ENCODE measurements at regions not wholly inside any gene's neighbourhood (a gene's known extent, or its start where the extent isn't known, plus 50 kb on each side); places are given as distances from the start of the nearest gene placed in this dataset.
"Not testable (repeated sequence)": the region's sequence is repeated elsewhere in the genome, so short reads cannot be mapped to it uniquely, and the experiment has no call there.

DNA sequence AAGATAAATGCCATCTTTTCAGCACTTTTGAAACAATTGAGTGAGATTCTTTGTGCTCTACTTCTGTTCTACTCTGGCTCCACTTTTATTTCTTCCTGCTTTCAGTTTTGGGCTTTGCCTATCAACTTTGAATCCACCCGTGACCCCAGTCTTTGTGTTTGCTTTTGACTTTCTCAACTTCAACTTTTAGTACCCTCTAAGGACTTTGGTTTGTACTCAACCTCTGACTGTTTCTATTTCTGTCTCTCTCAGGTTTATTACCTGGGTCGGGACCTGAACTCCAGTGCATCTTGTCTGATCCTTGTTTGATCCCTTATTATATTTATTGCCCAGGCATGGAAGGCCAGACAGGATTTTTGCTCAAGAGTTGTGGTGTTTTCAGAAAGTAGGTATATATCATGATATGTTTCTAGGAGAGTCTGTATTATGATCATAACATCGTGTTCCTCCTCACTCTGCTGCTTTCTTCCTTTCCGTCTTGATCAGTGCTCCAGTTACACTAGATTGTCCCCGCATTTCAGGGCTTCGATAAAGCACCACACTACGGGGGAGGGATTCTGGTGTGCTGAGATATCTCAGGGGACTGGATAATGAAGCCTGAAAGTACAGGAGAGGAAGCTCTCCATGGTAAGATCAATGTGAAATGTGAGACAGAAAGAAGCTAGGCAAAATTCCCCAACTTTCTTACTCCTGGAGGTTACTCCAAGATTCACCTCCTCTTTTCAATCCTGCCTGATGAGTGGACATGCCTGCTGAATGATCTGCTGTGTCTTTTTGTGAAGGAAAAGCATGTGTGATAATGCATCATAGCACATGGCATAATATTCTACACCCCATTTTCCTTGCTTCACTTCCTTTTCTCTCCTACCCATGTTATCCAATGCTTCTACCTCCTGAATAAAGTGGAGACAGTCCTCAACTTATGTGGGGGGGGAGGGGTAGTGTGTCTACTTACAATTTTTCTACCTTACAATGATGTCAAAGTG, 155.5 kb upstream of the GRIN3A start:
- no peak for DNase-seq (ENCODE audit: low read depth in 3 of 3, low spot score in 2 of 3)

DNA sequence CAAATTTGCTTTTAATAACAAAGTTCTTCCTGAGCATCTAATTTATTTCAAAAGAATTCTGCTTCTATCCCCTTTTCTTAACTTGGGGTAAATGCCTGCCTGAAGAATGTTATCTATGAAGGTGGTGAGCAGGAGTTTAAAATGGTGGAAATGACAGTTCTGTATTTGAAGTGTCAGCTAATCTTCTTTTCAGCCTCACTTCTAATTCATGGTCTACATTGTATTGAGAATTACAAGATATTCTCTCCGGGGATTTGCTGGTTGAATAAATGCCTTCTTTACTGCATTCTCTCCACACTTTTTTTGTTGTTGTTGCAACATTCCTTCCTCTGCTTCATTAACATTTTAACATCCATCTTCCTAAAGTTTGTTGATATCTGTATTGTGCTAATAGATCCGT, 143.1 kb upstream of the GRIN3A start:
- DNase-seq (ENCODE audit: low read depth in 3 of 3, low spot score in 2 of 3), result no peak

DNA sequence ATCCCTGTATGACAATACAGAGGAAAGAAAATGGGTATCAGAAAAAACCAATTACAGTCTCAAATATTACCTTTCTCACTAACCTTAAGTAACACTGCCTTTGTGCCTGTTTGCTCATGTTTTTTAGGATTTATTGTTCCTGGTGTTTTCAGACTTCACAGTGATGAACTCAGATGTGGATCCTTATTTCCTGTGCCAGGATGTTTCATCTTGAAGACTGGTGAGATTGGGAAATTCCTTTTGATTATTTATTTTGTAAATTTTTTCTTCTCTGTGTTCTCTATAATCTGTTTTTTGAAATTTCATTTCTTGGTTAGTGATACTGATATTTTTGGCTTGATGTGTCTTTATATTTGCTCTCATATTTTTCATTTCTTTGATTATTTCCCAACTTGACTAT, 142.4 kb upstream of the GRIN3A start:
- no peak for DNase-seq (ENCODE audit: low read depth in 3 of 3, low spot score in 2 of 3)

DNA sequence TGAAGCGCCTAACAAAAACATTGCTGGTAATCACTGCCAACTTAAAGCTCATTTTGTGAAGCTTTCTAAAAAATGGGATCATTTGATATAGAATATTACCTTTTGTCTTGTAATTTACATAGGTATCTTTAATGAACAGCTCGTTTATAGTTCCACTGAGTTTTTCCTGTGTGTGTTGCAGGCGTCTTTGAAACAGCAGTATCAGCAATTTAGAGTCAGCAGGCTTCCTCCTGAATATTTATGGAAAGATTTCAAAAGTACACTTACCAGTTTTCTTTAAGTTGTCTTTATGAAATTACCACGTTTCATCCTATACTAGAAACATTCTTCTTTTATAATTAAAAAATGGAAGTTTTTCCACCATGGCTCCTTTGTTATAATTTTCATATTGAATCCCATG, 140.3 kb upstream of the GRIN3A start:
- no peak for DNase-seq (ENCODE audit: low read depth in 3 of 3, low spot score in 2 of 3)

DNA sequence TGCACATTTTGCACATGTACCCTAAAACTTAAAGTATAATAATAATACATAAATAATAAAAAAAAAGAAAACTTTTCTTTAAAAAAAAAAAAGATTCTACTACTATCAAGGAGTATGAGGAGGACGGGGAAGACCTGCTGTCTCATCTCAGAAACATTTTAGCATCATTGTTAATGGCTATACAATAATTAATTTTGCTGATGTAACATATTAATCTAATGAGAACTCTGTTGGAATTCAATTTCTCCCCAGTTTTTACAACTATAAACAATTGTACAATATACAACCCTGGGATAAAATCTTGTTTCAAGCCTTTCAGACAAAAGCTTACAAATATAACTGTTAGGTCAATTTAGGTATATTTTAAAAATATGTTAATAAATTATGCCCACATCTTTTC, 139.0 kb upstream of the GRIN3A start:
- DNase-seq (ENCODE audit: low read depth in 3 of 3, low spot score in 2 of 3), result no peak

DNA sequence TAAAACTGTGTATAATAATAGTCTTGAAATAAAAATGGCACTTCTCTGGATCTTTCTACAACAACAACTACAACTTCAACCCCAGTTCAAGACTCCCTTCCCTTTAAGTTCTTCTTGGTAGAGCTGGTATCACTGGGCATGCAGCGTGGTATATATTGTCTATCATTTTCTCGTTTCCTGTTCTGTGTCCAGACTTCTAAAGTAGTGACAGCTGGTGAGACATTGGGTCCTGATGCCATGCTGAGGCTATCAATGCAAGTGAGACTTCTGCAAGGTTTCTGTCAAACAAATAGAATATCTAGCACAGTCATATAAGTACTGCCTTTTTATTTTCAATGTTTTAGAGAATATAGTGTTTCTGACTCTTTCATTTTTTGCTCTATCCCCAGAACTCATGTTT, 123.0 kb upstream of the GRIN3A start:
- no peak for DNase-seq (ENCODE audit: low read depth in 3 of 3, low spot score in 2 of 3)

DNA sequence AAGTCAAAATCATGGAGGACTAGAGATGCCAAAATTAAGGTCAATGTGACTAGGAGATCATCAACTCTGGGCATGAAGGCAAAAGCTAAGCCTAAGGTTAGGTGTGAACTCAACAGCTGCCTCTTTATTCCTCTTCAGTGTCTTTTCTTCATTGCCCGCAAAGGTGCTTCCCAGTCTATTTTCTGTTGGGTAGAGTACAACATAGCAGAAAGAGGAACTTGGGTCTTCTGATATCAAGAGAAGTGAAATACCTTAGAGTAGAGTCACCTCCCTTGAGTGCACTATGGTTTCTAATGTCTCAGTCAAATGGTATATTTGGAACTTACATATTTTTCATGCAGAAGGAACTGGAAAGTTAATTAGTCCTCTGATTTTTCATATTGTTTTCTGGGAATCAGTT, 122.5 kb upstream of the GRIN3A start:
- no peak for DNase-seq (ENCODE audit: low read depth in 3 of 3, low spot score in 2 of 3)

DNA sequence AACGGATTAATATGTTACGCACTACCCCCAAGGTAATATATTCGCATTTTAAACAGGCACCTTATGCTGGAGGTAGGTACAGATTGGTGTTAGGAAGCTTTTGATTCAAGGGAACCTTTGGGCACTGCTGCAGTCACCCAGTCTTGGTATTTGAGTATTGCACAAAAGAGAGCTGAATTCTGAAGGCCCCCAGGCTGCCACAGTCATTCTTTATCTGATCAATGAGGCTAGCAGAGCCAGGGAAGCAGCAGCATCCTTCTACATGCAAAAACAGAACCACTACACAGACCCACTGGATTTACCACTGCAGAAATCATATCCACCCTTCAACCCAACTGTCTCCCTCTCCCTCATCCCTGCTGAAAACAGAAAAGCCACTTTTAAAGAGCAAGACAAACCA, 121.2 kb upstream of the GRIN3A start:
- no peak for DNase-seq (ENCODE audit: low read depth in 3 of 3, low spot score in 2 of 3)

DNA sequence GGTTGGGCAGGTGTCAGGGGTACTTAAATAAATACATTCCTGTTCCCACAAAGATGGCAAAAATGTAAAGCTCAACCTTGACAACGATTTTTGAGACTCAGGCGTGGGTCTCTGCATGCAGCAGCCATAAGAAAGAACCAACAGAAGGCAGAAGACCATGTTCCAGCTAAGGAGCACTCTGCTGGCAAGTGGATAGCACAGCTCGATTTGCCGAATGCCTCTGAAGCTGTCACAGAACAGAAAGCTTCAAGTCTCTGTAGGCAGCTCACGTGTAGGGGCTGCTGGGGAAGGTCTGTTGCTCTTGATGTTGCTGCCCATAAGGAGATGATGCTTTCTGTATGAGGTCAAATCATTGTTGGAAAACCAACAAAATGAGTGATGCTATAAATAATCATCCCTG, 119.6 kb upstream of the GRIN3A start:
- no peak for DNase-seq (ENCODE audit: low read depth in 3 of 3, low spot score in 2 of 3)

DNA sequence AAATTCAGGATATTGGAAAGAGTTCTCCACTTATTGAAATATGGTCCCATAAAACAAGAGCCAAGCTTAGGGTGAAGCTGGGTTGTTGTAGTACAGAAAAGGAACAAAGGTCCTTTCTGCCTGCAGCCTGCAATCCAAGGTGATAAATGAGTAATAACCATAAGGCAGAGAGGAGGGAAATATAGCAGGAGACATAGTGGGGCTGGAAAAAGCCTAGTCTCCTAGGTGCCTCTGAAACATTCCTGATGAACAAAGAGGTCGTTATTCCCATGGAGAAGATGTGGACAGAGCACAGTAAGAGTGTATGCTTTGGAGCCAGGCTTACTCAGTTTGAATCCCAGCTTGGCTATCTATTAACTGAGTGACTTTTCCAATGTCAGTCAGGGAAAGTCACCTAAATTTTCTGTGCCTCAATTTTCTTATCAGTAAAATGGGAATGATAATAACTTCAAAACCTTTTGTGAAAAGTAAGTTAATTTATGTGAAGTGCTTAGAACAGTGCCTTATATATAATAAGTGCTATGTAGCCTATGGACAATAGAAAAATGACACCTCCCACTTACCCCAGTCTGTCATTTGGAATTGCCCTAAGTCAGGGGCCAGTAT, 110.8 kb upstream of the GRIN3A start:
- no peak for DNase-seq (ENCODE audit: low read depth in 3 of 3, low spot score in 2 of 3)

DNA sequence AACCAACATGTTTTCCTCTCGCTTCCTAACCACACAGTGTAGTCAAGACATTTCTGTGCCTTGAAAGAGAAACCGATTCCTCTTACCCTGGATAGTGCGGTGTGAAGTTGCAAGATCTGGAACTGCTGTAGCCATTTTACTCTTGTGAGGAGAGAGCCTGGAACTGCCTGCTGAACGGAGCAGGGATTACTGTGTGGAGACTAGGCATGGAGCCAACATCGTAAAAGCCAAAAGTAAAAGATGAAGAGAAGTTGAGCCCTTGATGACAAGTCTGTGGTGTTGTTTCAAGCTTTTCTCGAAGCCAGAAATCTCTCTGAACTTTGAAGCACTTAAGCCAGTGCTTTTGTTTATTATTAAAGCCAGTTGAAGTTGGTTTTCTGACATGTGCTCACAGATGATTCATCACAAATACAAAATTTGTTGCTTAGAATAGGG, 110.1 kb upstream of the GRIN3A start:
- peak; percentile 29 to 45 (median 41) for DNase-seq (ENCODE audit: low read depth in 3 of 3, low spot score in 2 of 3)

DNA sequence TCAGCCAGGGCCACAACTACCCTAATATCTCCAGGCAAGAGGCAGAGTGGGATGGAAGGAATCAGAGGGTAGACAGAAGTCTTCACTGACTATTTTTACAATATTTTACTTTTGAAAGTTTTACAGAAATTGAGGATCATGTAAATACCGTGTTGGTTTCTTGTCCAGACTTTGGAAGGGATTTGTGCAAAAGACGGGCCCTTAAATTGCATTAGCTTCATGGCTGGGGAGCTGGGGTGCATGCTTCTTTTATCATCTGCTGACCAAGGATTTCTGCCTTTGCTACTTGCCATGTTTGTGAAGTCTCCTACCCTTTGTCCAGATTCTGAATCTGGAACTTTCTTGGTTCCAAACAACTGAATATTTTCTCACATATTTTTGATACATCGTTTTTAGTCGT, 107.7 kb upstream of the GRIN3A start:
- no peak for DNase-seq (ENCODE audit: low read depth in 3 of 3, low spot score in 2 of 3)

DNA sequence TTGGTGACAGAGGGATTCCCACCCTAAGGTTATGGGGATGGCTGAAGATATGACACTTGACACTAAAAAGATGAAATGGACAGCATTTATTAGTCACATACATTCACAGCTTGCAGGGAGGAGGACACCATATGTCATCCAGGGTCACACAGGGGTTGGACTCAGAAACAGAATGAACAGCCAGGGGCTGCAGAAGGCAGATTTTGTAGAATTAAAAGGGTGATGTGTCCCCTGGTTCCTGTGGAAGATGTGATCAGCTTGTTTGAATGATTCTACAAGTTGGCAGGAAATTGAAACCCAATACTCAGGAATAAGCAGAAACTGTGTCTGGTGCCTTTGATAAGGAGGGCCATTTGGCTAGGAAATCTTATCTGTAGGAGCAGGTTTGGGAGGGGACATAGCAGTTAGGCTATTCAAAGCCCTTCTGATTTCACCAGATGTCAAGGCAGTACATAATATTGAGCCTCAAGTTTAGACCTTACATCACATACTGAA, 102.3 kb upstream of the GRIN3A start:
- no peak for DNase-seq (ENCODE audit: low read depth in 3 of 3, low spot score in 2 of 3)

DNA sequence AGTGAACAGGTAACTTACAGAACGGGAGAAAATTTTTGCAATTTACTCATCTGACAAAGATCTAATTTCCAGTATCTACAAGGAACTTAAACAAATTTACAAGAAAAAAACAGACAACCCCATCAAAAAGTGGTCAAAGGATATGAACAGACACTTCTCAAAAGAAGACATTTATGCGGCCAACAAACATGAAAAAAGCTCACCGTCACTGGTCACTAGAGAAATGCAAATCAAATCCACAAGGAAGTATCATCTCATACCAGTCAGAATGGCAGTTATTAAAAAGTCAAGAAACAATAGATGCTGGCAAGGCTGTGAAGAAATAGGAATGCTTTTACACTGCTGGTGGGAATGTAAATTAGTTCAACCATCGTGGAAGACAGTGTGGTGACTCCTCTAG, 100.5 kb upstream of the GRIN3A start:
- not testable (repeated sequence) for DNase-seq (ENCODE audit: low read depth in 3 of 3, low spot score in 2 of 3)

DNA sequence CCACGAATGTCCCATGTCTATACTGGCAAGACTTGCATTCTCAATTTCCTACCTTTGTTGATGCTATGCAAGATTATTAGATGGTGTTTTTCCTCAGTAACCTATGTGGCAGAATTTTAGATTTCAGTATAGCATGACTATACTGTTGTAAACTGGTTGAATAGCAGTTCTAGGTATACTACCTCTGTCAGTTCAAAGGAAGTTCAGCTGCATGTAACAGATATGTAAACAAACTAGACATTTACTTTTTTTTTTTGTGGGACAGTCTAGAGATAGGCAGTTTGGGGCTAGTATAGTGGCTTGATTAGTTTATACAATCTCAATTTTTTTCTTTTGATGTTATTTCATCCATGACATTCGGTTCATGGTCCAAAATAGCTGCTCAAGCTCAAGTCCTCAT, 97.6 kb upstream of the GRIN3A start:
- DNase-seq (ENCODE audit: low read depth in 3 of 3, low spot score in 2 of 3), result no peak

DNA sequence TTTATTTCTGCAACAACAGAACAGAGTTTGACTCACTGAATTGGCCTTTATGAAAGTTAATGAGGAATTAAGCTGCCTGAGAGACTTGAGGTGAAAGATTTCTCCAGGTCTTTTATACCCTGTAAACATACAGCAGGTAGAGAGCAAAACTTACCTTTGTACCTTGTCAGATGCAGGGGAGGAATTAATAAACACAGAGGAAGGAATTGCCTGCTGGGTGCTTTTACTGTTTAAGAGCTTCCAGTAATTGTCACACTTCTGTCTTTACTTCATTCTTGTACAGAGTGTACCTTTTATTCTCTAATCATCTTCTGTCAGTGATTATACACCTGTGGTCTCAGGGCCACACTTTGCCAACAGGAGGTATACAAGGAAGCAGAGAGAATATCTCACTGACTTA, 94.0 kb upstream of the GRIN3A start:
- no peak for DNase-seq (ENCODE audit: low read depth in 3 of 3, low spot score in 2 of 3)

DNA sequence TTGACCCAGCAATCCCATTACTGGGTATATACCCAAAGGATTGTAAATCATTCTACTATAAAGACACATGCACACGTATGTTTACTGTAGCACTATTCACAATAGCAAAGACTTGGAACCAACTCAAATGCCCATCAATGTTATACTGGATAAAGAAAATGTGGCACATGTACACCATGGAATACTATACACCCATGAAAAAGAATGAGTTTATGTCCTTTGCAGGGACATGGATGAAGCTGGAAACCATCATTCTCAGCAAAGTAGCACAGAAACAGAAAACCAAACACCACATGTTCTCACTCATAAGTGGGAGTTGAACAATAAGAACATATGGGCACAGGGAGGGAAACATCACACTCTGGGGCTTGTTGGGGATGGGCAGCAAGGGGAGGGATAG, 83.0 kb upstream of the GRIN3A start:
- DNase-seq (ENCODE audit: low read depth in 3 of 3, low spot score in 2 of 3), result not testable (repeated sequence)

DNA sequence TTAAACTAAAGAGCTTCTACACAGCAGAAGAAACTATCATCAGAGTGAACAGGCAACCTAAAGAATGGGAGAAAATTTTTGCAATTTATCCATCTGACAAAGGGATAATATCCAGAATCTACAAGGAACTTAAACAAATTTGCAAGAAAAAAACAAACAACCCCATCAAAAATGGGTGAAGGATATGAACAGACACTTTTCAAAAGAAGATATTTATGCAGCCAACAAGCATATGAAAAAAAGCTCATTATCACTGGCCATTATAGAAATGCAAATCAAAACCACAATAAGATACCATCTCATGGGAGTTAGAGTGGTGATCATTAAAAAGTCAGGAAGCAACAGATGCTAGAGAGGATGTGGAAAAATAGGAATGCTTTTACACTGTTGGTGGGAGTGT, 82.5 kb upstream of the GRIN3A start:
- DNase-seq (ENCODE audit: low read depth in 3 of 3, low spot score in 2 of 3), result not testable (repeated sequence)

DNA sequence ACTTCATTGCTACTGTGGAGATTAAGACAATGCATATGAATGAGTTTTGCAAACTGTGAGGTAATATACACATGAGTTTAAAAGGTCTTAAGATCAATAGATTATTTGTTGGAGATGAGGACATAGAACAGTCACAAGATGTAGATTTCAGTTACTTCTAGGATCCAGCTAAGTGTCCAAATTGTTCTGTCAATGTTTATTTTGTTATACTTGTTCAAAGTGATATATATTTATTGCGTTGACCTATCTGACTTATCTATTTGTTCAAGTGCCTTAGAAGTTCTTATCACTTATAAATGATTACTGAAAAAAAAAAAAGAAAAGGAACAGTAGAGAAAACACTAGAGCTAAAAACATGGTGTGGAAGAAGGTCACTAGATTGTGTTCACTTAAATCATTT, 75.6 kb upstream of the GRIN3A start:
- DNase-seq (ENCODE audit: low read depth in 3 of 3, low spot score in 2 of 3), result no peak

DNA sequence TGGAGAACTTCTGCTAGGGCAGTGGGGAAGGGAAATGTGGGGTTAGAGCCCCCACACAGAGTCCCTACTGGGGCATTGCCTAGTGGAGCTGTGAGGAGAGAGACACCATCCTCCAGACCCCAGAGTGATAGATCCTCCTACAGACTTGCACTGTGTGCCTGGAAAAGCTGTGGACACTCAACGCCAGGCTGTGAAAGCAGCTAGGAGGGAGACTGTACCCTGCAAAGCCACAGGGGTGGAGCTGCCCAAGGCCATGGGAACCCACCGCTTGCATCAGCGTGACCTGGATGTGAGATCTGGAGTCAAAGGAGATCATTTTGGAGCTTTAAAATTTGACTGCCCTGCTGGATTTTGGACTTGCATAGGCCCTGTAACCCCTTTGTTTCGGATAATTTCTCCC, 69.4 kb upstream of the GRIN3A start:
- not testable (repeated sequence) for DNase-seq (ENCODE audit: low read depth in 3 of 3, low spot score in 2 of 3)

DNA sequence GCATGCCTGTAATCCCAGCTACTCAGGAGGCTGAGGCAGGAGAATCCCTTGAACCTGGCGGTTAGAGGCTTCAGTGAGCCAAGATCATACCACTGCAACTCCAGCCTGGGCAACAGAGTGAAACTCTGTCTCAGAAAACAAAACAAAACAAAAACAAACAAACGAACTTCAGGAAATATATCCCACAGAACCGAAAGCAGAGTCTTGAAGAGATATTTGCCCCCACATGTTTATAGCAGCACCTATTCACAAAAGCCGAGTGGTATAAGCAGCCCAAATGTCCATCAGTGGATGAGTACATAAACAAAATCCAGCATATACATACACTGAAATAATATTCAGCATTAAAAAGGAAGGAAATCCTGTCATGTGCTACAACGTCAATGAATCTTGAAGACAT, 57.6 kb upstream of the GRIN3A start:
- no peak for DNase-seq (ENCODE audit: low read depth in 3 of 3, low spot score in 2 of 3)

DNA sequence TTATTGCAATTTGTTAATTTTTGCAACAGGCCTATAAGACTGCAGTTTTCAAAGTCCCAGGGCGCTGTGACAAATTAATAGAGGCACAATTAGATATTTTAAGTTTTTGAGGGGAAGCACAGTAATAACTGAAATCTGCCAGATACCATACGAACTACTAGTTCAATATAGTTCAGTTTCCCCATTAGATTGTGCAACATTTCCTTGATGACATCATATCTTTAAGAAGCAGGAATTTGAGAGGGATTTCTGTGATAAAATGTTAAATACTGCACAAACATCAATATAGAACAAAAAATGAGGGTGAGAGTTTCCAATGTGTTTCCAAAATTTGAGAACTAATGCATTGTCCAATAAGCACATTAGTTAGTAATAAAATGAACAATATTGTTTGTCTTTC, 56.7 kb upstream of the GRIN3A start:
- DNase-seq (ENCODE audit: low read depth in 3 of 3, low spot score in 2 of 3), result no peak
